GM20000 (cell line): ENCODE measurements at regions not wholly inside any gene's neighbourhood (a gene's known extent, or its start where the extent isn't known, plus 50 kb on each side); places are given as distances from the start of the nearest gene placed in this dataset.

Experiments used
- DNase-seq: peaks from one replicate; pipeline ENCODE4 v3.0.0; 2012; ENCODE audit warnings: low spot score
- TF ChIP-seq, protein P1 (sequence below): IDR thresholded peaks from 2 replicates; pipeline ENCODE4 v1.5.1; 2012; ENCODE audit warnings: mild to moderate bottlenecking, control low read depth; ENCODE audit errors: extremely low read depth, missing control alignments

DNA sequence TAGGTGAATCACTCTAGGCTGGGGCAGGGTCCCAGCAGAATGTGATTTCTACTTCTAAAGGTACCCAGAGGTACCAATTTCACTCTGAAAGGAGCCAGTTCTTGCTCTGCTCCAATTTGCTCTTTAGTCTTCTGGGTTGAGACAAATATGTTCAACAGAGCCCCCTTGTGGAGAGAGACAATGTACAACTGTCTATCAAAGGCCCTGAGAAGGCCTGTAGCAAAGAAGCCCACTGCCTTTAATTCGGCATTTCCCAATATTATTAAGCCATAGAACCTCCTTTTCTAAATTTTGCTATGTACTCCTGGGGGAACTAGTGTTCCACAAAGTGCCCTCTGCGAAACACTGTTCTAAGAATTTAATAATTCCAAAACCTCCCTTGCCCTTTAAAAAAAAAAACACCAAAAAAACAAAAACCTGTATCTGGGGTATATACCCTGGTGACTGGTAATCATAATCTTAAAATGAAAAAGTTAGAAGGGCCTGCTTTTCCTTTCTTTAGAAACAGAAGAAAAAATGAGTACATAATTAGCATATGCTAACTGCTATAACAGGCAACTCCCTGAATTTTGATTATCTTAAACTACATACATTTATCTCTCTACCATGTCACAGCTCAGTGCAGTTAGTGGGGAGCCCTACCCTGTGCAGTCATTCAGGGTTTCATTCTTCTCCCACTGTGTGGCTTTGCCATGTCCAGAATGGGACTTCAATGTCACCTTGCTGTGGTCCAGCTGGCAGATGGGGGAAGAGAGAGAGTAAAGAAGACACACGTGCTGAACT, 160.9 kb upstream of the BMPER start:
- DNase-seq: peak; percentile 45
- TF ChIP-seq, protein P1, sequence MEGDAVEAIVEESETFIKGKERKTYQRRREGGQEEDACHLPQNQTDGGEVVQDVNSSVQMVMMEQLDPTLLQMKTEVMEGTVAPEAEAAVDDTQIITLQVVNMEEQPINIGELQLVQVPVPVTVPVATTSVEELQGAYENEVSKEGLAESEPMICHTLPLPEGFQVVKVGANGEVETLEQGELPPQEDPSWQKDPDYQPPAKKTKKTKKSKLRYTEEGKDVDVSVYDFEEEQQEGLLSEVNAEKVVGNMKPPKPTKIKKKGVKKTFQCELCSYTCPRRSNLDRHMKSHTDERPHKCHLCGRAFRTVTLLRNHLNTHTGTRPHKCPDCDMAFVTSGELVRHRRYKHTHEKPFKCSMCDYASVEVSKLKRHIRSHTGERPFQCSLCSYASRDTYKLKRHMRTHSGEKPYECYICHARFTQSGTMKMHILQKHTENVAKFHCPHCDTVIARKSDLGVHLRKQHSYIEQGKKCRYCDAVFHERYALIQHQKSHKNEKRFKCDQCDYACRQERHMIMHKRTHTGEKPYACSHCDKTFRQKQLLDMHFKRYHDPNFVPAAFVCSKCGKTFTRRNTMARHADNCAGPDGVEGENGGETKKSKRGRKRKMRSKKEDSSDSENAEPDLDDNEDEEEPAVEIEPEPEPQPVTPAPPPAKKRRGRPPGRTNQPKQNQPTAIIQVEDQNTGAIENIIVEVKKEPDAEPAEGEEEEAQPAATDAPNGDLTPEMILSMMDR: no peak

- DNase-seq: no peak
- TF ChIP-seq, protein P1: no peak
These were observed 159.4 kb upstream of the BMPER start for GRCh38 chr7:33745934-33746333.

GRCh38 chr7:33748793-33749192, 156.5 kb upstream of the BMPER start:
- DNase-seq: no peak
- TF ChIP-seq, protein P1: no peak

DNA sequence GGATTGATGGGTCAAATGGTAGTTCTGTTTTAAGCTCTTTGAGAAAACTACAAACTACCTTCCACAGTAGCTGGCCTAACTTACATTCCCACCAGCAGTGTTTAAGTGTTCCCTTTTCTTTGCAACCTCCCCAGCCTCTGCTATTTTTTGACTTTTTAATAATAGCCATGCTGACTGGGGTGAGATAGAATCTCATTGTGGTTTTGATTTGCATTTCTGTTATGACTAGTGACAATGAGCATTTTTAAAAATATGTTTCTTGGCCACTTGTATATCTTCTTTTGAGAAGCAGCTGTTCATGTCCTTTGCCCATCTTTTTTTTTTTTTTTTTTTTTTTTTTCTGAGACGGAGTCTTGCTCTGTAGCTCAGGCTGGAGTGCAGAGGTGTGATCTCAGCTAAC, 155.2 kb upstream of the BMPER start:
- no peak for DNase-seq
- TF ChIP-seq, protein P1: no peak

DNA sequence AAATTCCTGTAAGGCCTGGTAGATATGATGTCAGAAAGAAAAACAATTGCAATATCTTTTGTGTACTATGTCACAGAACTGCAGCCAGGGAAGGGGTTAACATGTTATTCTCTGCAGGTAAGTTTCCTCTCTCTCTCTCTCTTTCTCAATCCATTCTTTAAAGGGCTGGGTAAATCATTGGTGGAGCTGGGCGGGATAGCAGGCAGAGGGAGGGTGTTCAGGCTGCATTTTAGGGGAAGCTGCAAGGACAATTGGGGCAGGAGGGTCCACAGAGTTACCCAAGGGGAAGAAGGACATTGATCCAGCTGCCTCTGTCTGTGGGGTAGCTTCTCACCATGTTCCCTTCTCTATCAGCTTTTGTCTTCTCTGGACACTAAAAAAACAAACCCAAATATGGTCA, 153.9 kb upstream of the BMPER start:
- TF ChIP-seq, protein P1: no peak
- DNase-seq: no peak

- TF ChIP-seq, protein P1: no peak
- no peak for DNase-seq
These were observed 151.3 kb upstream of the BMPER start for GRCh38 chr7:33753881-33754525.
